HL-60 (cell line): ENCODE measurements at regions not wholly inside any gene's neighbourhood (a gene's known extent, or its start where the extent isn't known, plus 50 kb on each side); places are given as distances from the start of the nearest gene placed in this dataset.

Experiments
- CTCF ChIP-seq: IDR thresholded peaks from one replicate; pipeline ENCODE4 v1.5.1; 2011; ENCODE audit warnings: low read length, control low read depth, inconsistent platforms; ENCODE audit not compliant: insufficient read depth
- POLR2AphosphoS5 ChIP-seq: IDR thresholded peaks from 2 replicates; pipeline ENCODE4 v1.6.1; 2012; ENCODE audit warnings: low read depth
- REST ChIP-seq: IDR thresholded peaks from 2 replicates; pipeline ENCODE4 v1.6.1; 2012; ENCODE audit warnings: low read depth; ENCODE audit not compliant: insufficient replicate concordance

DNA sequence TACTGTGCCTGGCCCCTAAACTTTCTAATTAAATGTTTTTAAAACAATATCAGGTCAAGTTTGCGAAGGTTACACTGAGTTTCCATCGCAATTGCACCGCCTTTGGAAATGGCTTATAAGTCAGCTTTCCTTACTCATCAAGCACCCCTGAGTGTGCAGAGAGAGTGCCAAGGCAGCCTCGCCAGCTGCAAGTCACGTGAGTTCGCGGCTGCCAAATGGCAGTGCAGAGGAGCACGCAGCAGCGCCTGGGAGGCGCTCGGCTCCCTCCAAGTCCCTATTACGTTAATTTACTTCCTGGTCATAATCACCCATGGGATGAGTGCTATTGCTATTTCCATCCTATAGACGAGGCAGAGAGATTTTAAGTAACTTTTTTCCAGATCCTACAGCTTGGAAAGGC lies 319.6 kb downstream of the TEX29 start:
- TF ChIP-seq CTCF (no peak), POLR2AphosphoS5 (no peak), REST (no peak)
